HG02884 (cell line): ENCODE measurements at regions not wholly inside any gene's neighbourhood (a gene's known extent, or its start where the extent isn't known, plus 50 kb on each side); places are given as distances from the start of the nearest gene placed in this dataset.
A peak's percentile ranks its signal among the peaks of the same experiment; 100 is the strongest.
"Not testable (repeated sequence)": the region's sequence is repeated elsewhere in the genome, so short reads cannot be mapped to it uniquely, and the experiment has no call there.

ENCODE experiments used
- ATAC-seq: cut with Tn5 transposase; IDR thresholded peaks from one replicate; pipeline ENCODE4 v1.9.1; 2021; ENCODE audit warnings: mild to moderate bottlenecking, moderate library complexity; ENCODE audit not compliant: unreplicated experiment

DNA sequence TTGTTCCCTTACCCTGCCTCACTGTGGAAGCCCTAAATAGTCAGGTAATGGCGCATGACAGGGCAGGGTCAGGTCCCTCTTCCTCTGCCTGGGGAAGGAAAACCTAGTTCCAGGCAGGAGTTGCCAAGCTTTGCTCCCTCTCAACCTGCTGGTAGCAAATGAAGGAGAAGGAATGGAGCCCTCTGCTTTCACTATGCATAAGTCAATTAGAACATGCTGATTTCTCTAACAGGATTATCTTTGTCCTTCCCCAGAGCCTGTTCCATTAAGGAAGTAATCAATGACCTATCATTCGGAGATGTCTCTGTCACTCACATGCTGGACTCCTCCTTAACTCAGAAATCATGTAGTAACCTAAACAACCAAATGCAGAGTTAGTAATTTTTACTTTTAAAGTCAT, 161.8 kb upstream of the NFIA start:
- no peak for ATAC-seq

DNA sequence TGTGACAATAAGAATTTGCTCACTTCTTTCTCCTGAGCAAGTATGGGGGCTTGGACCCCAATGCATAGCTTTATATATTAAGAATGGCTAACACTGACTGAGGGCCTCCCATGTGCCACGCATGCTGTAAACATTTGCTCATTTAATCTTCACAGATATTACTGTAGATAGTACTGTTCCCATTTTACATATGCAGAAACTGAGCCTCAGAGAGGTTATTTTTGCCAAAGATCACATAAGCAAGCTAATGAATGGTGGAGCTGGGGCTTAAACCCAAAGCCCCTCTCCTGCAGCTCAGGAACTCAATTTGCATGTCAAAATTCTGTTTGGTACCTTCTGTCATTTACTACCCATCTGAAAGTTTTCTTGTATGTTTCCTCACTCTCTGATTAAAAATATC, 163.5 kb upstream of the NFIA start:
- ATAC-seq: no peak

DNA sequence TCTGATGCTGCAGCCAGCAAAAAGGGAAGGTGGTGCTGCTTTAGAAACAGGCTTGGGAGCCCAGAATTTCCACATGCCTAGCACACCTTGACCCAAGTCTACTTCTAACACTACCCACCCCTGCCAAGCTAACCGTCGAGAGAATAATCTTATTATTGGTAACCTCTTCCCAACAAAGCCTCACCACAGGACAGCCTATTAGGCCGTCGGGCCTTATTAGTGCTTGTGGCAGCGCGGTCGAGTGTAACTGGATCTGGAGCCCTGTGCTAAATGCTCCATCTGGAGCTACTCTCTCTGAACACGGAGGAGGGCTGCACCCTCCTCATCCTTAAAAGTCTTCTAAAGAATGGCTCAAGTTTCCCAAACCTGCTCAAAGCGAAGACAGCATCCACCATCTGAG, 165.5 kb upstream of the NFIA start:
- ATAC-seq: no peak

DNA sequence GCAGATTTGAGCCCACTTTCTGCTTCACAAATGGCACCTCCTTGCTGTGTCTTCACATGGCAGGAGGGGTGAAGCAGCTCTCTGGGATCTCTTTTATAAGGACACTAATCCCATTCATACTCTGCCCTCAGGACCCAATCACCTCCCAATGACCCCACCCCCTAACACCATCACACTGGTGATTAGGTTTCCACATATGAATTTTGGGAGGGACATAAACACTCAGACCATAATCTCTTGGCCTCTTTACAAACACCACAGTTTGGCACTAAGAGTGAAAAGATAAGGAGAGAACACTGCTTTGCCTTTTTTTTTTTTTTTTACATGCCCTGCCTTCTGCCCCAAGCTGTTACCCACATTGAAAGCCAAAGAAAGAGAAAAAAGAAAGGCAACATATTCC, 166.2 kb upstream of the NFIA start:
- ATAC-seq: no peak

DNA sequence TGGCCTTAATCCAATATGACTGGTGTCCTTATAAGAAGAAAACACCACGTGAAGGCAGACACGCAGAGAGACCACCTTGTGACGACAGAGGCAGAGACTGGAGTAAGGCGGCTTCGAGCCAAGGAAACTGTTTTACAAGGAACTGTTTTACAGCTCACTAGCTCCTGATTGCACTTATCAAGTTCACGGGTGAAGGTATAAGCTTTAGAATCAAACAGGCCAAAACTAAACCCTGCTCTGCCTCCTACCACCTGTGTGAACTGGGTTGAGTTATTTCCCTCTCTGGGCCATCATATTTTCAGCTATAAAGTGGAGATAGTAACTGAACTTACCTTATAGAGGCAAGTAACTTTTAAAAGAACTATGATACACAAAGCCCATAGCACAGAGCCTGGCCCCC, 166.9 kb upstream of the NFIA start:
- no peak for ATAC-seq

DNA sequence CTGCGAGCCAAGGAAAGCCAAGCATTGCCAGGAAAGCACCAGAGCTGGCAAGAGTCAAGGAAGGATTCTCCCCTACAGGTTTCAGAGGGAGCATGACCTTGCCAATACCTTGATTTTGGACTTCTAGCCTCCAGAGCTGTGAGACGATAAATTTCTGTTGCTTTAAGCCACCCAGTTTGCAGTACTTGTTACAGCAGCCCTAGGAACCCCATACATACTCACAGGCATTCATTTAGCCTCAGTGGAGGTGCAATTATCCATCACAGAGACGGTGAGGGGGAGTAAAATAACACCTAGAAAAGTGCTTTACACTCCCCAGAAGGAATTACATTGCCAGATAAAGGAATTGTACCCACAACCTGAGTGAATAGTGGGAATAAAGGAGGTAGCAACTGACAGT, 167.4 kb upstream of the NFIA start:
- ATAC-seq: no peak

DNA sequence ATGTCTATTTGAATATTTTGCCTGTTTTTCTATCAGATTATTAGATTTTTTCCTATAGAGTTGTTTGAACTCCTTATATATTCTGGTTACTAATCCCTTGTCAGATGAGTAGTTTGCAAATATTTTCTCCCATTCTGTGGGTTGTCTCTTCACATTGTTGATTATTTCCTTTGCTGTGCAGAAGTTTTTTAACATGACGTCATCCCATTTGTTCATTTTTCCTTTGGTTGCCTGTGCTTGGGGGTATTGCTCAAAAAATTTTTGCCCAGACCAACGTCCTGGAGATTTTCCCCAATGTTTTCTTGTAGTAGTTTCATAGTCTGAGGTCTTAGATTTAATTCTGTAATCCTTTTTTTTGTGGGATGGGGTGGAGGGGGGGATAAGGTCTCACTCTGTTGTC, 168.7 kb upstream of the NFIA start:
- ATAC-seq: not testable (repeated sequence)

DNA sequence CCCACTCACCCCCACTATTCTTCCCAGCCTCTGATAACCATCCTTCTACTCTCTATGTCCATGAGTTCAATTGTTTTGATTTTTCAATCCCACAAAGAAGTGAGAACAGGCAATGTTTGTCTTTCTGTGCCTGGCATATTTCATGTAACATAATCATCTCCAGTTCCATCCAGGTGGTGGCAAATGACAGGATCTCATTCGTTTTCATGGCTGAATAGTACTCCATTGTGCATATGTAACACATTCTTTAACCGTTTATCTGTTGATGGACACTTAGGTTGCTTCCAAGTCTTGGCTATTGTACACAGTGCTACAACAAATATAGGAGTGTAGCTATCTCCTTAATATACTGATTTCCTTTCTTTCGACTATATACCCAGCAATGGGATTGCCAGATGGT, 169.3 kb upstream of the NFIA start:
- no peak for ATAC-seq

DNA sequence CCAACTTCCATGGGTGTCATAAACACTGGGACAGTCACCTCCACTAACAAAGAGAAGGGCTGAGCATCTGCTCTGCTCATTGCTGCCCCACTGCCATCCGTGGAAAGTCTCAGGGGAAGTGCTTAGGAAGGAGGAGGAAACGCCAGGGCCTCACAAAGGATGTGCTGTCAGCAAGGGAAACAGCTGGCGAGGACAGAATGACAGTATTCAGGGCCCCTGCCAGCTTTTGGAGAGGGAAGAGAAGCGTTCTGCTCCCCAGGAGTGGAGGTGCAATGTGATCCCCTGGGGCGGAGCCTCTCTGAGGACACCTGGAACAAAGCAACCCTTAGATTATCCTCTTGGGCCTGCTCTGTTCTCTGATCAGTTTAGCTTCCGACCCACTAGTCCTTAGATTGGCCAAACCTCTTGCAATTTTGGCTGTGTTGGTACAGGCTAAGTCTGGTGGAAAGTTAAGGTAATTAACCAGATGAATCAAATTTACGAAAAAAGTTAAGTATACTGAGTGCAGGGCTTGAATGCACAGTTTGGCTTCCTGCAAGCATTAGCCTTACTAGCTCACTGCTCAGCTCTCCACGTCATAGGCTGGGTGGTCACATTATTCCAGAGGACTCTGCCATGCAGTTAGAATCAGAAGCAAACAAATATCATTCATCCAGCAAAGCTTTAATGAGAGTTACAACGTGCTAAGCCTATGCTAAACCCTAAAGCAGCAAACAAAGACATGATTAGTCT, 170.2 kb upstream of the NFIA start:
- no peak for ATAC-seq

DNA sequence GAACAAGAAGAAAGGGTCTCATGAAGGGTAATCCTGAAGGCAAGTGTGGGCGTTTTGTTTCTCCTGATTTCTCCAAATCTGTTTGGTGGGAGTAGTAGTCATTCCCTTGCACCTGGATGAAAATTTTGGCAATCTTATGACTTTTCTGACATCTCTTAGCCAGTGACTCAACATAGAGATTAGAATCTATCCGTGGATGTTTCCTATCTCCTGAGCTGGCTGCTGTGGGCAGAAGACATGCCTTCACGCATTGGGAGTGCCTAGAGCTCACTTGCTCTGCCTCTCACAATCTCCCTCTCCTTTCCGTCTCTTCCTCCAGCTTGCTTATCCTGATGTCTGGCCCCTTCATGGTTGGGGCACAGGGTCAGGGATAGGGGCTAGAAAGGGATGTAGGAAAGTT, 174.2 kb upstream of the NFIA start:
- no peak for ATAC-seq

DNA sequence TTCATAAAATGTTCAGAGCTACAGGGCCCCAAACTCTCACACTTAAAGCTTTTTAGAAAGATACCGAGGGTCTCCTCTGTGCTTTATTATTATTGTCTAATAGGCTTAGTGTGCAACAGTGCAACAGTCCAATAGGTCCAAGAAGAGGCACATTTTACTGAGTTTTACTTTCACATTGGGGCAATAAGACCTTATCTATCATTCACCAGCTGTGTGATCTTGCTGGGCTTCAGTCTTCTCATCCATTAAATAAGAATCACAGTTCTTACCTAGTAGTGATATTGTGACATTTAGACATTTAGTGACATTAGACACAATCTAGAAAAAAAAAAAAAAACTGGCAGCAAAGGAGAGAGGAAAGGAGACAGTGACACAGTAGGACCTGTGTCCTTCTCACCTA, 175.8 kb upstream of the NFIA start:
- ATAC-seq: no peak

DNA sequence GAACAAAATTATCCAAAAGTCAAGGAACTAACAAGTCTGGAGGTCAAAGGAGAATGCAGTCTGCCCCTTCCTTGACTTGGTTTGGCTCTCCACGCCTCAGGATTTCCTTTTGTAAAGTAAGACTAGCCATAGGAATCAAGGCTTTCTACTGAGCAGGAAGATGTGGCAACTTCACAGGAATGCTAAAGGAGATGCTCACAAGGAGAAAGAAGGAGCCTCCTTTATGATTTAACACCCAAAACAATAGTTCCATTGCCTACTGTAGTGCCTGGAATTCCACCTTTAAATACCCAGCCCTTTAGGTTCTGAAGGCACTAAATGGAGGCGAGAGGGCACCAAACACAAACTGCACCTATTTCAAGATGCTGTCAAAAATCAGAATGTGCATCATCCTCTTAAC, 176.3 kb upstream of the NFIA start:
- no peak for ATAC-seq

DNA sequence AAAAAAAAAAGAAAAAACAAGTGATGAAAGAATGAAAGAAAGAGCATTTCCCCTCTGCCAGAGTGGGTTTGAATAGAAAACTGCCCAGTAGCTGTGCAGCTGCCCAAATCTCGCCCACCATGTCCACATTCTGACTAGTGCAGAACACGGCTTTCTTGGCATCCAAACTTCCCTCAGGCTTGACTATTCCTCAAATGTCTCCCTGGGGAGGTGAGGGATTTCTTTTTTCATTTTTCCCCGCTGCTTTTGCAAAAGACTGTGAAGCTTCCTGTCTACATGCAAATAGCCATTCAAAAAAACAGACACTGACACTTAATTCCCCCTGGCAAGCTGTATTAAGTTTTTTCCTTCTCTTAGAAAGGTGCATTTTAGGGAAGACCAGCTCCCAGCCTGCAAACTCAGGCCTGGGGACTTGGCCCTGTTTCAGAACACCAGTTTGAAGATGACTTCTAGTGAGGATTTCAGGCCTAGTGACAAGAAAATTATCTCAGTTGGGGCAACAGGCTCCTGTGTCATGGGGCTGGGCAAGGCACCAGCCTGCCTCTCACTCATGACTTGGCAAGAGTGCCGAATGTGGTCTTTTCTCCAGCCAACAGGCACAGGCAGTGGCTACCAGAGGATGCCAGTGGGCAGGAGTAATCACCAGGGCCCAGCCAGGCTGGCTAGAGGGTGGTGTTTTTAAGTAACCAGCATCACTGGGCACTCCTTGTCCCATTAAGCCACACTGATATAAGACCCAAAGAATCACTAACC, 178.1 kb upstream of the NFIA start:
- ATAC-seq: no peak

DNA sequence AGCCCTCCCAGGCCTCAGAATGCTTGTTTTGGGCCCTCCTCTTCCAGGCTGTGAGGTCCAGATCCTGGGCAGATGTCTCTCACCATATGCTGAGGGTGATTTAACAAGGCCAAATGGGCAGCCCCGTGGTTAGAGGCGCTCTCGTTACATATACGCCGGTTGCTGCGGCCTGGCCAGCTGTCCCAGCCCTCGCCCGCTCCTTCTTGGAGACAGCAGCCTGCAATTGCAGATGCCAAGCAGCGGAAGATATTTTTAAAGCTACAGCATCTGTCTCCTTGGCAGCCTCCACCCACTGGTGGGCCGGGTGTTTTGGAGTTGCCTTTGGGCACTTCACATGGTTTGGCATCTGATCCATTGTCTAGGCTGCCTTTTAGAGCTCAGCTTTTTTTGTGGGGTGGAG, 178.8 kb upstream of the NFIA start:
- no peak for ATAC-seq

DNA sequence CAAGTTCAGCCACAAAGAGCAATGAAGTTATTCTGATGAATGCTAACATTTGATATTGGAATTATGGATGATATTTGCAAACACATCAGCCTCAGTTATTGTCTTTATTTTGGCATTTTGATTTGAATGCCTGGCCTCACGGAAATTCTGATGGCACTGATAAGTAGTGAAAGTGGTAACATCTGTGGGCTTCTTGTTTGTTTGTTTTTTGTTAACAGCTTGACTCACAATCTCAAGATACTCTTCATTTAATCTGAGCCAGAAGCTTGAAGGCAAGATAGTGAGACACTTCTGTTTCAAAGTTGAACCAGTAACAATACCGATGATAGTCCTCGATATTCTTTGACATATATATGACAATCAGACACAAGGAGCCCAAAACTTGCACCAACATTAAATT, 182.9 kb upstream of the NFIA start:
- ATAC-seq: no peak

DNA sequence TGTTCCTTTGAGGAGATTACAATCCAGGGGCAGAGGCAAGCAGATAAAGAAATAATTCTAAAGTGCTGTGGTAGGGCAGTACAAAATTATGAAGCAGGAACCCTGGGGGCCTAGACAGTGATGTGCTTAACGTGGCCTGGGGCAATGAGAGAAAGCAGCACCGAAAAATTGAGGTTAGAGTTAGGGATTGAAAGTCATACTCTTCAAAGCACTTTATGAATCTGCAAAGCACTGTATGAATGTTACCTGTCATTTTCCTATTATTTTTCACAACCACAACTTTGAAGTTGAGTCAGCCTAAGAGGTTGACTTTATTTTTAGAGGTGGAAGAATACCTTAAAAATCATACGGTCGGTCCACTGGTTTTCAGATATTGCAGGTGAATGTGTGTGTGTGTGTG, 183.4 kb upstream of the NFIA start:
- peak; percentile 88 for ATAC-seq

DNA sequence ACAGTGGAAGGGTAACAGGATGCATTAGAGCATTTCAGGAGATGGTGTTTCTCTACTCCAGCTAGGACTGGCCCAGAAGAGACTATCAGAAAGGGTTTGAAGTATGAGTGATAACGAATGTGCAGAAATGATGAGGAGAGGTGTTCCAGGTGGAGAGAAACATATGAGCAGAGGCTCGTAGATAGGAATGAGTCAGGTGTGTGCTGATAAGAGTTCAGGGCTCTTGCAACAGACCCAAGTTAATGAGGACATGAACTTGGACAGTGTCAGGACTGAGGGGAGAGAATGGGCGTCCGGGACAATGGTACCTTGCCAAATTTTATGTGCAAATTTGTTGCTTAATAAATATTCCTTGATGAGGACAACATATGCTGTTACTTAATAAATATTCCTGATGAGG, 183.9 kb upstream of the NFIA start:
- ATAC-seq: no peak

DNA sequence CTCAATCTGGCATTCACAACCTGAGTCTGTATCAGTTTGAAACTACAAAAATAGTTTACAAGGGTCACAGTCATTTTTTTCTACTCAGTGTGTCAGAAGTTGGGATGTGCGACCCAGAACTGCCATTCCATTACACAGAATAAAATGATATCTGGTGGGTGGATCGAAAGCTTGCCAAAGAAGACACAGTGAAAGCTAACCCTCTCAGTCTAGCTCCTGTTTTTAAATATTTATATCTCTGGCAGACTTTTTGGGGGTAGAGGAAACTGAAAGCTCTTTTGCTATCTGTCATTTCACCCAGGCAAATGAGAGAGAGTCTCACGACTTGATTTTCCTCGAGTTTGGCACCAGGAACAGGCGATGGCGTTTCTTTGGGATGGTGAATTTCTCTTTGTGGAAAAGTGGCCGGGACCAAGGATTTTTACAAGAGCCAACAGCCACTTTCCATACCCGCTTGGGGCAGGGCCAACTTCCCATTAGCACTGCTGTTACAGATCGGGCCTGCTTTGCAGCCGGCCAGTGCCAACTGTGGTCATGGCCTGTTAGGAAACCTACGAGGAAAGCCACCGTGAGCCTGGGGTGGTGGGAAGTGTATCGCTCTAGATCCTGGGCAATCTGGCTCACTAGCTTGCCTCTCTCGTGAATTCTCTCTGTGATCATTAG, 185.5 kb upstream of the NFIA start:
- ATAC-seq: no peak

DNA sequence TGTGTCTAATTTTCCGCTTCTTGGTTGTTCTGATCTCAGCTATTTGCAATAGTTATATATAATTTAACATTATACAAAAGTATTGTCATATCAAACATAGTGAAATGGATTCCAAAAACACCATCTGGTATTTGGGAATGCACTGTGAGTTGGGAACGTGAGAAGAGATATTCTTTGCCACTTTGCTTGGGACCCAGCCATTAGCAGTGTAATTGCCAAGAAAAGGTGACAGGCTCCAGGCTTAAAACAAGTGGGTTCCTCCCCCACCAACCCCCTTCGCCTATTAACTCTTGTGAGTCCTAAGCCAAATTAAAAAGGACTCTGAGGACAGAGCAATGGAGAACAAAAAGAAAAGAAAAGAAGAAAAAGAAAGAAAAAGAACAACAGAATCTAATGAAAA, 186.7 kb upstream of the NFIA start:
- ATAC-seq: no peak

DNA sequence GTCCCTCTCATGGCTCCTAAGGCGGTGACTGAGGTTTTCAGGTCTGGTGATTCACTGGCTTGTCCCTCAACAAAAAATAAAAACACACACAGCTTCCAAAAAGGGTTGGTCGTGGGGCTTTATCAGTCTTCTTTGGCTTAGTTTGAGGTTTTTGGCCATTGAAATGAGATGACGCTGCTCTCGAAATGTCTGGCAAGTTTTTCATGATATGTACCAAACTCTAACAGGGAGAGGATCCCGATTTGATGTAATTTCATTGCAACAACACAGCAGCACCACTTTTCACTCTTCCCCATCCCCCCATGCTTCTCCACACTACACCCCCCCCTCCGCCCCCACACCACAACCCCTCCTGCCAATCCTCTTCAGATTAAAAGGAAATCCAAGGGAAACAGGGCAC, 187.1 kb upstream of the NFIA start:
- ATAC-seq: no peak

DNA sequence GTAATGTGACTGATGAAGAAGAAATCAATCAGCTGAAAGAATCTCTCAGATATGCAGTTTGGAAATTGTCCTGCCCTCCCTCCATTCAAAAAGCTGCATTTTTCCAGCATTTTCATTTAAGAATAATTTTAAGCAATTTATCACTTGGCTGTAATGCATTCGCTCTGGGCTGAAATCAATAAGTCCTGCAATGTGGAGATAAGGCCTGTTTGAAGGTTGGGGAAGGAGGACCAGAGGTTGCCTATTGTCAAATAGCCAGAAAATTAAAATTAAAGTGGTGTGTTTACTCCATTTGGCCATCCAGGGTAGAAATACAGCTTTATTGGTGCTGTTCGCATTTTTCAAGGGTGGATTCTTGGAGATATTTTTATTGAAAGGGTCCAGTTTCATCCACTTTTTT, 187.6 kb upstream of the NFIA start:
- ATAC-seq: no peak

DNA sequence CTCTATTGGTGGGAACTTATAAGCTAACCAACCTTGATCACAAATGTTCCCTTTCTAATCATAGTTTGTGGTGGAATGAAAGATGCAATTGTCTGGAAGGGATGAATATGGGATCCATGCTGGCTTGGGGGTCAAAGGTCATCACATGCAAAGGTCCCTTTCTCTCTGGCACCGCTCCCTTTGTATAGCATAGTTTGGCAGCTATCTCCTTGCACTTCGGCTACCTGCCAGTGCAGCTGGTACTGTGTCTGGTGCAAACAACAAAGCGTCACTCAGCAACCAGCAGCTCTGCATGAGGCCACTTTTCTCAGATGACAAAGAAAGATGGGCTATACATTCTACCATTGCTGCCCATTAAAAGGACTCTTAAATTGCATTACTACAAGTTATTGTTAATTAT, 188.2 kb upstream of the NFIA start:
- ATAC-seq: no peak
